Loucy (cell line): ENCODE measurements at regions not wholly inside any gene's neighbourhood (a gene's known extent, or its start where the extent isn't known, plus 50 kb on each side); places are given as distances from the start of the nearest gene placed in this dataset.

Experiments
- H2AFZ ChIP-seq: fragments of 200-600 bp; sonication (generic); 2 replicates; pipeline ENCODE4 v1.6.0; 2016; ENCODE audit warnings: antibody characterized with exemption, mild to moderate bottlenecking, low read length, moderate library complexity
- H3F3A ChIP-seq: fragments of 200-600 bp; 2 replicates; pipeline ENCODE4 v1.6.0; 2016; ENCODE audit warnings: antibody characterized with exemption, low read depth, mild to moderate bottlenecking
- H3K27me3 ChIP-seq: fragments of 200-600 bp; sonication (generic); 2 replicates; pipeline ENCODE4 v1.6.1; 2014; ENCODE audit warnings: low read length, mild to moderate bottlenecking; ENCODE audit not compliant: insufficient read depth, poor library complexity, severe bottlenecking
- H3K36me3 ChIP-seq: fragments of 200-600 bp; sonication (generic); 2 replicates; pipeline ENCODE4 v1.6.1; 2016; ENCODE audit warnings: low read length; ENCODE audit not compliant: insufficient read depth
- H3K4me1 ChIP-seq: fragments of 200-600 bp; sonication (generic); 2 replicates; pipeline ENCODE4 v1.5.1; 2014; ENCODE audit warnings: low read length, mild to moderate bottlenecking; ENCODE audit not compliant: insufficient read depth, poor library complexity, severe bottlenecking
- H3K4me2 ChIP-seq: fragments of 200-600 bp; sonication (generic); 2 replicates; pipeline ENCODE4 v1.6.0; 2014; ENCODE audit warnings: antibody characterized with exemption, low read length, low read depth, mild to moderate bottlenecking; ENCODE audit not compliant: poor library complexity, severe bottlenecking
- H3K4me3 ChIP-seq: fragments of 200-600 bp; sonication (generic); 2 replicates; pipeline ENCODE4 v1.5.1; 2014; ENCODE audit warnings: low read length, mild to moderate bottlenecking, mixed read lengths; ENCODE audit not compliant: poor library complexity, severe bottlenecking
- H3K79me2 ChIP-seq: fragments of 200-600 bp; sonication (generic); 2 replicates; pipeline ENCODE4 v1.6.1; 2014; ENCODE audit warnings: low read length; ENCODE audit not compliant: insufficient read depth
- H3K9ac ChIP-seq: fragments of 200-600 bp; sonication (generic); 2 replicates; pipeline ENCODE4 v1.6.0; 2014; ENCODE audit warnings: mild to moderate bottlenecking, low read depth, low read length, moderate library complexity; ENCODE audit not compliant: poor library complexity, severe bottlenecking
- H3K9me2 ChIP-seq: fragments of 200-600 bp; sonication (generic); replicated peaks from 2 replicates; pipeline ENCODE4 v1.6.1; 2016; ENCODE audit warnings: low read depth, low read length, mixed read lengths
- H3K9me3 ChIP-seq: fragments of 200-600 bp; sonication (generic); 2 replicates; pipeline ENCODE4 v1.6.1; 2014; ENCODE audit warnings: mild to moderate bottlenecking, antibody characterized with exemption, low read length, low read depth; ENCODE audit not compliant: insufficient read depth
- H4K20me1 ChIP-seq: fragments of 200-600 bp; sonication (generic); 2 replicates; pipeline ENCODE4 v1.6.0; 2014; ENCODE audit warnings: antibody characterized with exemption, low read length, mild to moderate bottlenecking; ENCODE audit not compliant: insufficient read depth, poor library complexity, severe bottlenecking
- EZH2phosphoT487 ChIP-seq: fragments of 200-600 bp; IDR thresholded peaks from 2 replicates; pipeline ENCODE4 v1.6.1; 2018; ENCODE audit warnings: antibody characterized with exemption, mild to moderate bottlenecking, moderate library complexity, borderline replicate concordance
- TF ChIP-seq, protein P1 (sequence below): fragments of 200-600 bp; sonication (generic); conservative IDR thresholded peaks from 2 replicates; pipeline ENCODE4 v1.5.1; 2014; ENCODE audit warnings: mild to moderate bottlenecking, antibody characterized with exemption, low read length

DNA sequence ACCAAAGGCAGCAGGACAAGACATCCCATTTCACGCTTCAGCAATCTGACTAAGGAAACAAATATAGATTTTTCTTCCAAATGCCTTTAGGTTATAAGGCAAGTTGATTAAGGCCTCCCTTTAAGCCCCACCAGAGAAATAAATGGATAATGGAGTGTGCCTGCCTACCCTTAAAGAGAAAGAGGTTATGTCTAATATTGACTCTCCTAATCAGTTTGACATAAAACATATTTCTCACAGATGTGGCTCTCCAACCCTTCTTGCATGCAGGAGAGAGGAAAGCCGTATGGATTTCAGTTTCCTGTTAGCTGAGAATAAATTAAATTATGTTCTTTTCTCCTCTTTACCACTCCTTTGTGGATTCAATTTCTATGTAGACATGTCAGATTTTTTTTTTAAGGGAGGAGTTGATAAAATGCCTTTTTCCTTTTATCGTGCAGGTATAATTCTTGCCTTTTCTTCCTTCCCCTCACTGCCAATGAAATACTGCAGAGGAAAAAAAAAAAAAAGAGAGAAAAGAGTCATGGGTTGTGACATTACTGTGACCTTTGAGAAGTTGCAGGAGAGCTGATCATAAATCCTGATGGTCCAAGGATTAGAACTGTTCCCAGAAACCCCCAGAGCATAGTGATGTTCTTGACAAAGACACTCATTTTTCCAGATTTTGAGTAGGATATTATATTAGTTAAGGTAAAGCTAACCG lies 355.3 kb upstream of the SLCO3A1 start:
- no peaks in the 10 kb centered on the region for H4K20me1 ChIP-seq
- H3K9me2 ChIP-seq = no peaks in the 10 kb centered on the region
- H2AFZ ChIP-seq = no peak overlapping the region
- H3K4me1 ChIP-seq = no peaks in the 10 kb centered on the region
- no peak overlapping the region for H3K9ac ChIP-seq
- H3K27me3 ChIP-seq = no peaks in the 10 kb centered on the region
- H3K36me3 ChIP-seq = no peaks in the 10 kb centered on the region
- H3K4me2 ChIP-seq = no peak overlapping the region
- no peaks in the 10 kb centered on the region for H3F3A ChIP-seq
- no peaks in the 10 kb centered on the region for H3K9me3 ChIP-seq
- no peaks in the 10 kb centered on the region for H3K79me2 ChIP-seq
- no peak overlapping the region for H3K4me3 ChIP-seq
- TF ChIP-seq EZH2phosphoT487 = no peak
- TF ChIP-seq, protein P1, sequence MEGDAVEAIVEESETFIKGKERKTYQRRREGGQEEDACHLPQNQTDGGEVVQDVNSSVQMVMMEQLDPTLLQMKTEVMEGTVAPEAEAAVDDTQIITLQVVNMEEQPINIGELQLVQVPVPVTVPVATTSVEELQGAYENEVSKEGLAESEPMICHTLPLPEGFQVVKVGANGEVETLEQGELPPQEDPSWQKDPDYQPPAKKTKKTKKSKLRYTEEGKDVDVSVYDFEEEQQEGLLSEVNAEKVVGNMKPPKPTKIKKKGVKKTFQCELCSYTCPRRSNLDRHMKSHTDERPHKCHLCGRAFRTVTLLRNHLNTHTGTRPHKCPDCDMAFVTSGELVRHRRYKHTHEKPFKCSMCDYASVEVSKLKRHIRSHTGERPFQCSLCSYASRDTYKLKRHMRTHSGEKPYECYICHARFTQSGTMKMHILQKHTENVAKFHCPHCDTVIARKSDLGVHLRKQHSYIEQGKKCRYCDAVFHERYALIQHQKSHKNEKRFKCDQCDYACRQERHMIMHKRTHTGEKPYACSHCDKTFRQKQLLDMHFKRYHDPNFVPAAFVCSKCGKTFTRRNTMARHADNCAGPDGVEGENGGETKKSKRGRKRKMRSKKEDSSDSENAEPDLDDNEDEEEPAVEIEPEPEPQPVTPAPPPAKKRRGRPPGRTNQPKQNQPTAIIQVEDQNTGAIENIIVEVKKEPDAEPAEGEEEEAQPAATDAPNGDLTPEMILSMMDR = no peak

DNA sequence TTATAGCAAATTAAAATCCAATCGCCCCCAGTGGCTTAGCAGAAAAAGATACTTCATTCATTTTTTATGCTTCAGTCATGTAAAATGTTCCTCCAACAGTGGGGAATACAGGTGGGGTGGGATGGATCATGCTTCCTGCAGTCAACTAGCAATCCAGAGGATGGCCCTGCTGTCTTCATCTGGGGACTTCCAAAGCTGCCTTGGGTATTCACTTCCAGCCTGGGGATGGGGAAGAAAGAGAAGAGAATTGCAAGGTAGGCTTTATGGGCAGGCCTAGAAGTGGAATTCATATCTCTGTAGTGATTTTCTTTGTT lies 354.8 kb upstream of the SLCO3A1 start:
- H4K20me1 ChIP-seq = no peaks in the 10 kb centered on the region
- no peaks in the 10 kb centered on the region for H3K9me2 ChIP-seq
- no peak overlapping the region for H3K4me3 ChIP-seq
- H3K79me2 ChIP-seq = no peaks in the 10 kb centered on the region
- TF ChIP-seq, protein P1 = no peak
- no peak for TF ChIP-seq EZH2phosphoT487
- no peaks in the 10 kb centered on the region for H3K4me1 ChIP-seq
- no peaks in the 10 kb centered on the region for H3K9me3 ChIP-seq
- H3K27me3 ChIP-seq = no peaks in the 10 kb centered on the region
- no peak overlapping the region for H3K9ac ChIP-seq
- H2AFZ ChIP-seq = no peak overlapping the region
- no peak overlapping the region for H3K4me2 ChIP-seq
- no peaks in the 10 kb centered on the region for H3F3A ChIP-seq
- no peaks in the 10 kb centered on the region for H3K36me3 ChIP-seq

DNA sequence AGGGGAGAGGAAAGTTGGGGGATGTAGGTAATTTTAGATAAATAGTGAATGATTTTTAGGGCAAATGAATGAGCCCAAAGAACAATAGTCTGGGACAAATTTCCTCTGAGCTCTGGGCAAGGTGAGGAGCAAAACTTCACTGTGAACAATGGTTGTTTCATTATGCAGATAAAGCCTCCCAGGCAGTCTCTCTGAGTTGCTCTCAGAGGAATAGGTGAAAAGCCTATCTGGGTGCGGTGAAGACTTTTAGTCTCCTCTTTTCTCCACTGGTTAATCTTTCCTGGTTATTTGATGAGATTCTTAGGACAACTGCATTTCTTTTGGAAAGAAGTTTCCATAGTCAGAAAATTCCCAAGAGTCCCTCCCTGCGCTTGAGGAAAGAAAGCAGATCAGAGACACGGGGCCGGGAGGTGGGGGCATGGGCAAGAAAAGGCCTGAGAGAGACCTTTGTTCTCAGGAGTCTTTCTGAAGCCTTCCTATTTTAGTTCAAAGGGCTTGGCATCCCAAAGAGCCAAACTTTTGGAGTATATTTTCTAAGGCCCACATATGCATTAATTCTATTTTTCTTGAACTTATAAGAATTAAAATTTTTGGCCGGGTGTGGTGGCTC lies 353.6 kb upstream of the SLCO3A1 start:
- no peak overlapping the region for H3K9ac ChIP-seq
- no peaks in the 10 kb centered on the region for H3K9me3 ChIP-seq
- no peaks in the 10 kb centered on the region for H3K36me3 ChIP-seq
- H4K20me1 ChIP-seq = no peaks in the 10 kb centered on the region
- TF ChIP-seq EZH2phosphoT487 = no peak
- TF ChIP-seq, protein P1 = no peak
- no peaks in the 10 kb centered on the region for H3K27me3 ChIP-seq
- H3K79me2 ChIP-seq = no peaks in the 10 kb centered on the region
- H3K4me2 ChIP-seq = no peak overlapping the region
- H3F3A ChIP-seq = no peaks in the 10 kb centered on the region
- no peak overlapping the region for H3K4me3 ChIP-seq
- no peaks in the 10 kb centered on the region for H3K4me1 ChIP-seq
- H2AFZ ChIP-seq = no peak overlapping the region
- H3K9me2 ChIP-seq = no peaks in the 10 kb centered on the region
